GM12878 (cell line): ENCODE measurements at regions not wholly inside any gene's neighbourhood (a gene's known extent, or its start where the extent isn't known, plus 50 kb on each side); places are given as distances from the start of the nearest gene placed in this dataset.

Source experiments
- ATAC-seq: fragments of 200-7000 bp; cut with Tn5 transposase; 3 replicates; pipeline ENCODE4 v1.9.1; 2020; ENCODE audit warnings: mild to moderate bottlenecking, moderate library complexity
- BruUV-seq: library from RNA; stranded (reverse); fragments of 400-500 nt; replicated peaks from 2 replicates; lab custom pipeline; 2021; lab: Mats Ljungman, UMichigan
- CTCF ChIA-PET: fragments of 300-600 bp; sonication (Branson Sonifier 250); formaldehyde crosslinking; extraction: SDS; loops from one replicate; lab custom pipeline; 2021; ENCODE audit warnings: inconsistent platforms; lab: Yijun Ruan, JAX
- POLR2A ChIA-PET: fragments of 350-600 bp; formaldehyde crosslinking; extraction: SDS; loops from one replicate; lab custom pipeline; 2021; ENCODE audit warnings: inconsistent platforms; lab: Charles Lee
- RAD21 ChIA-PET: fragments of 300-600 bp; sonication (Branson Sonifier 250); formaldehyde crosslinking; loops from one replicate; lab custom pipeline; 2023; ENCODE audit warnings: antibody characterized with exemption; ENCODE audit not compliant: unreplicated experiment; lab: Charles Lee
- SMC1A ChIA-PET: fragments of 300-600 bp; sonication (Branson Sonifier 250); formaldehyde crosslinking; loops from one replicate; lab custom pipeline; 2023; ENCODE audit not compliant: unreplicated experiment, uncharacterized antibody; lab: Charles Lee
- DNase-seq: peaks from one replicate; pipeline ENCODE4 v3.0.0-alpha.2; 2011; ENCODE audit warnings: low read depth, low spot score
- FAIRE-seq: peaks from 3 replicates; lab custom pipeline; 2011; peaks lifted over from hg19 to GRCh38; lab: Jason Lieb, UNC
- H2AFZ ChIP-seq: 2 replicates; pipeline ENCODE4 v1.6.0; 2011; ENCODE audit warnings: low read depth, low read length, control low read depth; ENCODE audit not compliant: control insufficient read depth
- H3K27ac ChIP-seq: 2 replicates; pipeline ENCODE4 v1.5.1; 2011; ENCODE audit warnings: control low read depth; ENCODE audit not compliant: control insufficient read depth, insufficient read depth
- H3K27me3 ChIP-seq, 2 experiments: replicated peaks in 1 of 2; 2 replicates each; pipeline versions ENCODE4 v1.6.0 to v1.6.1; 2011; ENCODE audit warnings: low read length in 1 of 2; ENCODE audit not compliant: control insufficient read depth in 2 of 2, insufficient read depth in 2 of 2
- H3K36me3 ChIP-seq, 2 experiments: 2 replicates each; pipeline ENCODE4 v1.5.1; 2011; ENCODE audit warnings: low read length in 1 of 2; ENCODE audit not compliant: control insufficient read depth in 2 of 2, insufficient read depth in 2 of 2
- H3K4me1 ChIP-seq: 2 replicates; pipeline ENCODE4 v1.6.1; 2011; ENCODE audit warnings: mild to moderate bottlenecking, low read length, moderate library complexity, mixed read lengths; ENCODE audit not compliant: control insufficient read depth, insufficient read depth
- H3K4me2 ChIP-seq: 2 replicates; pipeline ENCODE4 v1.6.0; 2011; ENCODE audit warnings: control low read depth; ENCODE audit not compliant: control insufficient read depth, insufficient read depth
- H3K4me3 ChIP-seq: fragments of 200-600 bp; sonication (generic); 2 replicates; pipeline ENCODE4 v1.5.1; 2016
- H3K79me2 ChIP-seq: 2 replicates; pipeline ENCODE4 v1.6.0; 2011; ENCODE audit warnings: low read length; ENCODE audit not compliant: control insufficient read depth, insufficient read depth
- H3K9ac ChIP-seq: 2 replicates; pipeline ENCODE4 v1.8.0; 2011; ENCODE audit warnings: low read length, control low read depth, mixed read lengths; ENCODE audit not compliant: control insufficient read depth, insufficient read depth
- H3K9me3 ChIP-seq: replicated peaks from 3 replicates; pipeline ENCODE4 v1.5.1; 2011; ENCODE audit warnings: mild to moderate bottlenecking, low read length; ENCODE audit not compliant: control insufficient read depth, insufficient read depth
- H4K20me1 ChIP-seq: 2 replicates; pipeline ENCODE4 v1.6.0; 2011; ENCODE audit not compliant: control insufficient read depth, insufficient read depth
- ASH2L ChIP-seq: fragments of 300-600, 200-600 bp; sonication (generic); IDR thresholded peaks from 2 replicates; pipeline ENCODE4 v1.6.1; 2017; ENCODE audit warnings: low read depth, mild to moderate bottlenecking, borderline replicate concordance
- BCL3 ChIP-seq: IDR thresholded peaks from 2 replicates; pipeline ENCODE4 v1.6.1; 2011; ENCODE audit warnings: borderline replicate concordance, low read depth, mild to moderate bottlenecking, moderate library complexity, low read length; ENCODE audit not compliant: insufficient read depth, poor library complexity, severe bottlenecking
- CHD1 ChIP-seq: IDR thresholded peaks from 2 replicates; pipeline ENCODE4 v1.6.1; 2012; ENCODE audit warnings: low read depth, low read length, improper control_type of control experiment
- ELK1 ChIP-seq: IDR thresholded peaks from 2 replicates; pipeline ENCODE4 v1.6.1; 2012; ENCODE audit warnings: low read depth, low read length, improper control_type of control experiment
- FOS ChIP-seq: IDR thresholded peaks from 3 replicates; pipeline ENCODE4 v1.6.1; 2011; ENCODE audit warnings: borderline replicate concordance; ENCODE audit not compliant: insufficient read length; ENCODE audit errors: extremely low read depth
- PAX5 ChIP-seq: IDR thresholded peaks from 2 replicates; pipeline ENCODE4 v1.6.1; 2011; ENCODE audit warnings: low read depth, low read length, borderline replicate concordance
- POLR2A ChIP-seq: IDR thresholded peaks from 2 replicates; pipeline ENCODE4 v1.6.1; 2011; ENCODE audit warnings: low read depth, mild to moderate bottlenecking, low read length
- POLR2AphosphoS5 ChIP-seq: IDR thresholded peaks from 2 replicates; pipeline ENCODE4 v1.6.1; 2011; ENCODE audit warnings: mild to moderate bottlenecking, low read length, inconsistent platforms
- RAD21 ChIP-seq: IDR thresholded peaks from 2 replicates; pipeline ENCODE4 v1.6.1; 2011; ENCODE audit warnings: mild to moderate bottlenecking, low read depth, low read length, moderate library complexity; ENCODE audit not compliant: insufficient read depth
- RBBP5 ChIP-seq: fragments of 200-600 bp; sonication (generic); conservative IDR thresholded peaks from 2 replicates; pipeline ENCODE4 v1.6.1; 2016
- STAT3 ChIP-seq: IDR thresholded peaks from 2 replicates; pipeline ENCODE4 v1.6.1; 2011; ENCODE audit warnings: low read depth, low read length, improper control_type of control experiment
- TAF1 ChIP-seq: IDR thresholded peaks from 2 replicates; pipeline ENCODE4 v1.6.1; 2011; ENCODE audit warnings: mild to moderate bottlenecking, low read depth, low read length, borderline replicate concordance
- WGBS: methylation state at CpG from one replicate; pipeline ENCODE4 v1.1.6; 2016; ENCODE audit warnings: low lambda C conversion rate; ENCODE audit not compliant: insufficient replicate concordance, insufficient coverage; ENCODE audit errors: missing lambda C conversion rate; 5-methylcytosine and 5-hydroxymethylcytosine counted together
- in situ Hi-C: fragments of 300-500 bp; cut with MboI; formaldehyde crosslinking; loops from 9 replicates; pipeline ENCODE4 v1.14.3; 2018; ENCODE audit warnings: mixed read lengths
- intact Hi-C: fragments of 100-400 bp; cut with micrococcal nuclease; formaldehyde crosslinking; loops from one replicate; pipeline ENCODE4 v1.14.2; 2022; ENCODE audit not compliant: unreplicated experiment

- no TSS peak for BruUV-seq
- POLR2A ChIA-PET = no interaction called here
- RAD21 ChIA-PET = no interaction called here
Measured at GRCh38 chr3:107315141-107315540, 62.1 kb upstream of the CCDC54 start.

More at GRCh38 chr3:107315141-107315540, 62.1 kb upstream of the CCDC54 start:
- intact Hi-C loops = no loop called here
- Histone ChIP-seq H3K27me3 (peaks cover 0 to 2% of the 10 kb centered on the region in 2 experiments; a peak in 2 of 4 replicates), H3K4me2 (no peak overlapping the region), H3K79me2 (no peaks in the 10 kb centered on the region), H3K4me3 (no peak overlapping the region), H3K9ac (no peak overlapping the region), H3K36me3 (no peaks in the 10 kb centered on the region), H2AFZ (no peak overlapping the region), H3K4me1 (no peaks in the 10 kb centered on the region), H4K20me1 (no peaks in the 10 kb centered on the region), H3K27ac (no peak overlapping the region), H3K9me3 (no peaks in the 10 kb centered on the region)
- DNase-seq = no peak
- CTCF ChIA-PET = interaction anchor here (1.6 kb wide), 1 partner anchor 42 kb away, joined by 3 read pairs; no protein-coding TSS in a partner anchor
- TF ChIP-seq ASH2L = no peak
- no peak for TF ChIP-seq BCL3
- TF ChIP-seq TAF1 = no peak
- no peak for TF ChIP-seq POLR2AphosphoS5
- no peak for TF ChIP-seq FOS
- TF ChIP-seq RAD21 = no peak
- TF ChIP-seq PAX5 = no peak
- TF ChIP-seq RBBP5 = no peak
- TF ChIP-seq CHD1 = no peak
- no peak for TF ChIP-seq STAT3
- TF ChIP-seq ELK1 = no peak
- TF ChIP-seq POLR2A = no peak
- 14% methylated on average over 4 of the region's 4 CpGs for WGBS
- SMC1A ChIA-PET = no interaction called here
- no peak for ATAC-seq
- in situ Hi-C loops = no loop called here
- FAIRE-seq = no peak
